CD14-positive monocyte (primary cell): ENCODE measurements at regions not wholly inside any gene's neighbourhood (a gene's known extent, or its start where the extent isn't known, plus 50 kb on each side); places are given as distances from the start of the nearest gene placed in this dataset.

Source experiments
- DNase-seq, 3 donors: peaks; one replicate each; pipeline ENCODE4 v3.0.0-alpha.2; 2011 to 2022
- H2AFZ ChIP-seq: 2 replicates; pipeline ENCODE4 v1.6.0; 2012; ENCODE audit warnings: mild to moderate bottlenecking, low read depth, low read length, inconsistent platforms; ENCODE audit not compliant: insufficient read depth, poor library complexity, severe bottlenecking
- H3K27ac ChIP-seq, 2 donors: 1 replicate in 1 of 2; 2 replicates in 1 of 2; pipeline ENCODE4 v1.5.1; 2012 to 2013; ENCODE audit warnings: low read length in 2 of 2, control low read depth in 1 of 2, inconsistent platforms in 1 of 2, low read depth in 1 of 2, mild to moderate bottlenecking in 1 of 2
- H3K27me3 ChIP-seq, 2 donors: one replicate each; pipeline versions ENCODE4 v1.6.0 to v1.6.1; 2011 to 2013; ENCODE audit warnings: low read length in 2 of 2; ENCODE audit not compliant: control insufficient read depth in 2 of 2, insufficient read depth in 2 of 2
- H3K36me3 ChIP-seq, 2 donors: replicated peaks in 1 of 2; 1 replicate in 1 of 2; 2 replicates in 1 of 2; pipeline versions ENCODE4 v1.5.1 to v1.6.1; 2012 to 2013; ENCODE audit warnings: low read length in 2 of 2, control low read depth in 1 of 2, inconsistent platforms in 1 of 2, mild to moderate bottlenecking in 1 of 2; ENCODE audit not compliant: insufficient read depth in 2 of 2, control insufficient read depth in 1 of 2
- H3K4me1 ChIP-seq, 2 donors: 1 replicate in 1 of 2; 2 replicates in 1 of 2; pipeline versions ENCODE4 v1.5.1 to v1.6.1; 2012 to 2013; ENCODE audit warnings: low read length in 2 of 2, control low read depth in 1 of 2, inconsistent platforms in 1 of 2, mild to moderate bottlenecking in 1 of 2, moderate library complexity in 1 of 2; ENCODE audit not compliant: insufficient read depth in 2 of 2, control insufficient read depth in 1 of 2
- H3K4me2 ChIP-seq: replicated peaks from 2 replicates; pipeline ENCODE3; 2012; ENCODE audit warnings: low read length, moderate library complexity, mild to moderate bottlenecking; ENCODE audit not compliant: poor library complexity, severe bottlenecking; ENCODE audit errors: extremely low read depth
- H3K4me3 ChIP-seq, 3 experiments: fragments of 200-600 bp in 1 of 3; sonication (generic) in 1 of 3; replicated peaks in 1 of 3; 1 replicate in 2 of 3; 2 replicates in 1 of 3; pipeline ENCODE4 v1.5.1; 2011 to 2013; ENCODE audit warnings: low read length in 3 of 3, mild to moderate bottlenecking in 3 of 3, control low read depth in 2 of 3, low read depth in 2 of 3, inconsistent platforms in 1 of 3, moderate library complexity in 1 of 3
- H3K79me2 ChIP-seq: 2 replicates; pipeline ENCODE4 v1.6.0; 2012; ENCODE audit warnings: mild to moderate bottlenecking, control low read depth, inconsistent platforms, low read length, moderate library complexity; ENCODE audit not compliant: insufficient read depth
- H3K9ac ChIP-seq: 2 replicates; pipeline ENCODE4 v1.6.0; 2017; ENCODE audit warnings: low read length, mild to moderate bottlenecking; ENCODE audit not compliant: insufficient read depth, poor library complexity, severe bottlenecking
- H3K9me3 ChIP-seq, 2 donors: replicated peaks in 1 of 2; 1 replicate in 1 of 2; 2 replicates in 1 of 2; pipeline versions ENCODE4 v1.5.1 to v1.6.1; 2012 to 2013; ENCODE audit warnings: low read length in 2 of 2, control low read depth in 1 of 2; ENCODE audit not compliant: control insufficient read depth in 1 of 2, insufficient read depth in 1 of 2
- H4K20me1 ChIP-seq: 2 replicates; pipeline ENCODE4 v1.6.0; 2012; ENCODE audit warnings: mild to moderate bottlenecking, low read length, control low read depth, moderate library complexity; ENCODE audit not compliant: insufficient read depth
- H3K27ac Mint-ChIP-seq, 7 donors: one replicate each; pipeline ENCODE4 v1.8.0; 2020; ENCODE audit warnings: mild to moderate bottlenecking in 7 of 7, mixed read lengths in 7 of 7, moderate library complexity in 6 of 7, inconsistent platforms in 2 of 7
- H3K27me3 Mint-ChIP-seq, 3 donors: one replicate each; pipeline ENCODE4 v1.8.0; 2021 to 2022; ENCODE audit warnings: low read depth in 3 of 3, mild to moderate bottlenecking in 3 of 3, mixed read lengths in 3 of 3, moderate library complexity in 3 of 3, inconsistent platforms in 1 of 3
- H3K36me3 Mint-ChIP-seq, 2 donors: one replicate each; pipeline ENCODE4 v1.8.0; 2020; ENCODE audit warnings: mixed read lengths in 2 of 2, inconsistent platforms in 1 of 2, mild to moderate bottlenecking in 1 of 2
- H3K4me1 Mint-ChIP-seq: one replicate; pipeline ENCODE4 v1.8.0; 2020; ENCODE audit warnings: mild to moderate bottlenecking, mixed read lengths
- H3K4me3 Mint-ChIP-seq, 2 donors: one replicate each; pipeline ENCODE4 v1.8.0; 2020; ENCODE audit warnings: mild to moderate bottlenecking in 2 of 2, mixed read lengths in 2 of 2, moderate library complexity in 1 of 2
- H3K9me3 Mint-ChIP-seq, 7 donors: one replicate each; pipeline ENCODE4 v1.8.0; 2020 to 2022; ENCODE audit warnings: mixed read lengths in 7 of 7, mild to moderate bottlenecking in 6 of 7, moderate library complexity in 6 of 7, inconsistent platforms in 2 of 7
- WGBS: methylation state at CpG from one replicate; pipeline ENCODE4 v1.1.5; 2013; ENCODE audit warnings: missing lambda C conversion rate; ENCODE audit not compliant: insufficient coverage; 5-methylcytosine and 5-hydroxymethylcytosine counted together
- intact Hi-C, 2 donors: fragments of 100-400 bp; cut with micrococcal nuclease; formaldehyde crosslinking; loops; one replicate each; pipeline versions ENCODE4 v1.15.0 to v1.15.1; 2023
- TF ChIP-seq, protein P1 (sequence below): fragments of 200-600 bp; IDR thresholded peaks from one replicate; pipeline ENCODE4 v1.8.0; 2022; ENCODE audit warnings: antibody characterized with exemption, mild to moderate bottlenecking

DNA sequence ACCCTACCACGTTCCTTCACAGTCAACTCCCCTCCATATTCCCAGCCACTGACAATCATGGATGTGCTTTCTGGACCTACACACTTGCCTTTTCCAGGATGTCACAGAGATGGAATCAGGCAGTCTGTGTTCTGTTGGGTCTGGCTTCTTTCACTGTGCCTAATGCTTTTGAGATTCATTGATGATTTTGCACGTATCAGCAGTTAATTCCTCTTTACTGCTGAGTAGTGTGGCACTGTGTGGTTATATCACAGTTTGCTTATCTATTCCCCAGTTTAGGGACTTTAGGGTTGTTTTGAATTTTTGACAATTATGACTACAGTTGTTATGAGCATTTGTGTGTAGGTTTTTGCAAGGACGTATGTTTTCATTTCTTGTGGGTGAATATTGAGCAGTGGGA, 191.7 kb downstream of the ACKR3 start:
- H3K4me3 ChIP-seq = no peak overlapping the region
- WGBS = 93% methylated on average over 2 of the region's 3 CpGs
- Mint-ChIP-seq H3K9me3 (peaks cover 0 to 10% (median 4%) of the 10 kb centered on the region in 7 donors), H3K27ac (no peak overlapping the region), H3K4me1 (peaks cover 10% of the 10 kb centered on the region), H3K27me3 (peaks cover 5 to 12% (median 7%) of the 10 kb centered on the region in 3 donors), H3K4me3 (no peak overlapping the region), H3K36me3 (no peaks in the 10 kb centered on the region)
- intact Hi-C loops = no loop called here
- no peaks in the 10 kb centered on the region for H3K79me2 ChIP-seq
- H3K27ac ChIP-seq = no peak overlapping the region
- no peak overlapping the region for H3K4me2 ChIP-seq
- H3K27me3 ChIP-seq = peaks cover 0 to 7% of the 10 kb centered on the region in 2 donors
- no peaks in the 10 kb centered on the region for H4K20me1 ChIP-seq
- no peaks in the 10 kb centered on the region for H3K36me3 ChIP-seq
- H3K4me1 ChIP-seq = peaks cover 5 to 6% of the 10 kb centered on the region in 2 donors
- DNase-seq = no peak
- no peak overlapping the region for H3K9ac ChIP-seq
- TF ChIP-seq, protein P1, sequence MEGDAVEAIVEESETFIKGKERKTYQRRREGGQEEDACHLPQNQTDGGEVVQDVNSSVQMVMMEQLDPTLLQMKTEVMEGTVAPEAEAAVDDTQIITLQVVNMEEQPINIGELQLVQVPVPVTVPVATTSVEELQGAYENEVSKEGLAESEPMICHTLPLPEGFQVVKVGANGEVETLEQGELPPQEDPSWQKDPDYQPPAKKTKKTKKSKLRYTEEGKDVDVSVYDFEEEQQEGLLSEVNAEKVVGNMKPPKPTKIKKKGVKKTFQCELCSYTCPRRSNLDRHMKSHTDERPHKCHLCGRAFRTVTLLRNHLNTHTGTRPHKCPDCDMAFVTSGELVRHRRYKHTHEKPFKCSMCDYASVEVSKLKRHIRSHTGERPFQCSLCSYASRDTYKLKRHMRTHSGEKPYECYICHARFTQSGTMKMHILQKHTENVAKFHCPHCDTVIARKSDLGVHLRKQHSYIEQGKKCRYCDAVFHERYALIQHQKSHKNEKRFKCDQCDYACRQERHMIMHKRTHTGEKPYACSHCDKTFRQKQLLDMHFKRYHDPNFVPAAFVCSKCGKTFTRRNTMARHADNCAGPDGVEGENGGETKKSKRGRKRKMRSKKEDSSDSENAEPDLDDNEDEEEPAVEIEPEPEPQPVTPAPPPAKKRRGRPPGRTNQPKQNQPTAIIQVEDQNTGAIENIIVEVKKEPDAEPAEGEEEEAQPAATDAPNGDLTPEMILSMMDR = no peak
- H2AFZ ChIP-seq = no peak overlapping the region
- peaks cover 0 to 3% of the 10 kb centered on the region in 2 donors for H3K9me3 ChIP-seq

DNA sequence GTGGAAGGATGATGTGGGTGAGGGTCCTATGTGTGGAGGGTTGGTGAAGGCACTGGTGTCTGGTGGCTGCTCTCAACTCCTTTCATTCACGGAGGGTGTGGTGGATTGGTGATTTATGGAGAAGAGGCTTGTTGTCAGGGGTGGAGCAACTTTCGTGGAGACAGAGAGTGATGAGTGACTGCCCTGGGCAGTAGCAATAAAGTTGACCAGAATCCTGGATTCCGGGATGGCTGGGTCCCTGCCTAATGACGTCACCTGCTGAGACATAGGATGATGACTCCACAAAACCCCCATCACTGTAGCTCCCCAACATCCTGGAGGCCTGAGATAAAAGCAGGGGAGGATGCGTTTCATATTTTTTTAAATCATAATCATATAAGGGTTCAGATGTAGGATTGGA, 193.0 kb downstream of the ACKR3 start:
- Mint-ChIP-seq H3K27ac (no peak overlapping the region), H3K36me3 (no peaks in the 10 kb centered on the region), H3K4me1 (peaks cover 10% of the 10 kb centered on the region), H3K4me3 (no peak overlapping the region), H3K27me3 (peaks cover 9 to 15% (median 10%) of the 10 kb centered on the region in 3 donors), H3K9me3 (peaks cover 4 to 16% (median 9%) of the 10 kb centered on the region in 7 donors)
- TF ChIP-seq, protein P1 = no peak
- Histone ChIP-seq H3K4me3 (no peak overlapping the region), H2AFZ (no peak overlapping the region), H3K9me3 (peaks cover 0 to 3% of the 10 kb centered on the region in 2 donors), H3K9ac (no peak overlapping the region), H3K36me3 (no peaks in the 10 kb centered on the region), H3K4me1 (peaks cover 5 to 6% of the 10 kb centered on the region in 2 donors), H3K79me2 (no peaks in the 10 kb centered on the region), H3K27me3 (peaks cover 0 to 7% of the 10 kb centered on the region in 2 donors), H3K4me2 (no peak overlapping the region), H4K20me1 (no peaks in the 10 kb centered on the region), H3K27ac (no peak overlapping the region)
- intact Hi-C loops = no loop called here
- WGBS = 83% methylated on average over 1 of the region's 5 CpGs
- DNase-seq = no peak
